GOT3 (cell line): ENCODE measurements at regions not wholly inside any gene's neighbourhood (a gene's known extent, or its start where the extent isn't known, plus 50 kb on each side); places are given as distances from the start of the nearest gene placed in this dataset.
"Not testable (repeated sequence)": the region's sequence is repeated elsewhere in the genome, so short reads cannot be mapped to it uniquely, and the experiment has no call there.

ENCODE experiments used
- DNase-seq: peaks from one replicate; lab custom pipeline; 2025; ENCODE audit warnings: mixed read lengths; lab: John Stamatoyannopoulos, UW

- no peak for DNase-seq
Measured at GRCh38 chr9:107586493-107586892, 96.9 kb upstream of the KLF4 start.

DNA sequence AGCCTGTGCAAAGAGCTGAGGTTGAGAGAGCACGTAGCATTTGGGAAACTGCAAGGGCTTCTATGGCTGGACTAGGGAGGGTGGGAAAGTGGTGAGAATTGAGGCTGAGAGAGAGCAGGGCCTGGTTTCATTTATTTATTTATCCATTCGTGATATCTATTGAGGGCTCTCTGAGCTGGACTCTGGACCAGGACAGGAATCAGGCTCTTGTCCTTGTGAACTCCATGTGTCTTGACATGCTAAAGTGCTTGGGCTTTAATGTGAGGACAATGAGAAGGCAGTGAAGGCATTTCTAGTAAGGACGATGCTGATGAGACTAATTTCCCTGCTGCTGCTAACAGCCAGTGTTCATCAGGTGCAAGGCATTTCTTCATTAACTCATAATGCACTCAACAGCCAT is 95.9 kb upstream of the KLF4 start:
- DNase-seq, result no peak

DNA sequence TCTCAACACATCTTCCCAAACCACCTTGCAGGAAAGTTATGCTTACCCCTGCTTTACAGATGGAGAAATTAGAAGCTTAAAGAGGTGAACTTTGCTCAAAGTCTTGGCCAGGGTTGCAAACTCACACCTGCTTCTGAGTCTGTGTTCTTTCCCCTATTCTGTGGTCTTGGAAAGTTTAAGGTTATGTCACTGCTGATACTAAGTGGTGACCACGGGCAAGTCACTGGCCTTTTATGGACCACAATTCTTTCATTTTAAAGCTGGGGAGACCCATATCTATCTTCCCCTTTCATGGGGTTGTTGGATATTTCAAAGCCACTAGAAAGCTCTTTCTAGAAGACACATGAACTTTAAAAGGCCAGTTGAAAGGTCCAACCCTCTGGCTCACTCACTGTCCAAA is 95.4 kb upstream of the KLF4 start:
- DNase-seq, result no peak

GRCh38 chr9:107584186-107584585 is 94.6 kb upstream of the KLF4 start:
- no peak for DNase-seq

DNA sequence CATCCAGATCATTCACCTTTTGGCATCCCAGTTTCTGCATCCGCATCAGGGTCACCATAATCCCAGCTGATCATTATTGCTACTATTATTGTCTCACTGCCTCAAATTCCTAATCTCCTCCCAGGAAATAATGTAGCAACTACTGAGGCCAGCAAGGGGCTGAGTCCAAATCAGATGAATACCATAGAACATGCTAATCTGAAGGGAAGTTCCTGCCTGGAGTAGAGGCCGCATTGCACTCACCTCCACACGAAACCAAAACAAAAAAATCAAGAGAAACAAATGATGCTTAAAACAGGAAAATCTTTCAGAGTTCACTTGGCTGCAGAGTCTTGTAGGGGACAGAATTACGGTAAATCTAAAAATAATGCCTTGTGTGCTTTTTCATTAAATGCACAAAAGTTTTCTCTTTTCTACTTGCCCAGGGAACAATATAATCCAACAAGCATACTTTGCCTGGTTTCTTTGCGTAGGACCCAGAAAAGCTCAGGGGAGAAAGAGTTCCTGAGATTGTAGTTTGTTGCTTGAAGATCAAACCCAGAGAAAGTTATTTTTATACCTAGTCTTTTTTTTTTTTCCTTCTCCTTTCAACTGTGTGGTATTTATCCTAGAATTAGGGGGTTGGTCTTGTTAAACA is 87.7 kb upstream of the KLF4 start:
- DNase-seq, result no peak

DNA sequence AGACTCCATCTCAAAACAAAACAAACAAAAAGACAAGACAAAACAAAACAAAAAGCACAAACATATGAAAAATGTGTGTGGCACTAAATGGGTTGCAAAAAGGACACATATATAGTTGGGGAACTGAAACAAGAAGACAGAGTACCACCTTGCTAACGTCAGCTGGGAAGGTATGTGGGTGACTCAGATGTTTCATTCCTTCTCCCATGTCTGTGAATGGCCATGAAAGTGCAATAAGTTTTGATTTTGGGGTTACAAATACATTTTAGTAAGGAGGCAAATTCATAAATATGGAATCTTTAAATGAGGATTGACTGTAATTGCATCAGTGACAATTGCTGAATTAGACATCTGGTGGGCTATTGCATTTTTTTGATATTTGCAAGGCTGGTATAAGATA is 81.6 kb upstream of the KLF4 start:
- no peak for DNase-seq

DNA sequence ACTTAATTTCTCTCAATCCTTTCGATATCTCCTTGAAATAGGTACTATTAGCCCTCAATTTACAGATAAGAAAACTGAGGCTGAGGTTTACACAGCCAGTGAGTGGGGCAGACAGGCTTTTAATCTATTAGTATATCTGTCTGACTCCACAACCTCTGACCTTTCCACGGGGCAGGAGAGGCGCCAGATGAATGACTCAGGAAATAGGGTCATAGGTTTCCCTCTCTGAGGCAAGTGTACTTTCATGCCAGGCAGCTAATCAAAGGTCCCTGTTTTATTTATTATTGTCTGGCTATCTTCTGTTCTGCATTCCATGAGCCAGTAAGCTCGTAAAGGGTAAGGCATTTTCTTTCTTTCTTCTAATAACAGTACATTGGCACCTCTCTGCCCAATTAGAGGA is 79.6 kb upstream of the KLF4 start:
- no peak for DNase-seq

DNA sequence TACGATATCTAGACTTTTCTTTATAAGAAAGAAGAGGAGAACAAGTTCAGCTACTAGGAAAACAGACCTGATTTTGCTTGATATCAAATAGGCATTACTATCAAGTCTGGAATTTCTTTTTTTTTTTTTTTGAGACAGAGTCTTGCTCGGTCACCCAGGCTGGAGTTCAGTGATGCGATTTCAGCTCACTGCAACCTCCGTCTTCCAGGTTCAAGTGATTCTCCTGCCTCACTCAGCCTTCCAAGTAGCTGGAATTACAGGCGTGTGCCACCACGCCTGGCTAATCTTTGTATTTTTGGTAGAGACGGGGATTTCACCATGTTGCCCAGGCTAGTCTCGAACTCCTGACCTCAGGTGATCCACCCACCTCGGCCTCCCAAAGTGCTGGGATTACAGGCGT is 78.8 kb upstream of the KLF4 start:
- DNase-seq, result not testable (repeated sequence)

DNA sequence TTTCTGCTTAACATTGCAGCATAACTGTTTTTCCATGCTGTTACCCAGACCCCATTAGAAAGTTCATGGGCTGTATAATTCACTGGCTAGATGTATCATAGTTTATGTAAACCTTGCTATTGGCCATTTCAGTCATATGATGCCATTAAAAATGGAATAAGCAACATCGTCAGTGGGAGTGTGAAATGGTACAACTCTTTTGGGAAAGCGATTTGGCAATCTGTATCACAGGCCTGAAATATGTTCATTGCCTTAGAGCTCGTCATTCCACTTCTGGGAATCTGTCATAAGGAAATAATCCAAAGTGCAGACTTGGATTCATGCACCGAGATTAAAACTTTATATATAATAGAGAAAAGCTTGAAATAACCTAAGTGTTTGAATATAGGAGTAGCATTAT is 77.9 kb upstream of the KLF4 start:
- no peak for DNase-seq

GRCh38 chr9:107566611-107567061 is 77.1 kb upstream of the KLF4 start:
- DNase-seq, result no peak

- no peak for DNase-seq
Measured at GRCh38 chr9:107562798-107563197, 73.2 kb upstream of the KLF4 start.

GRCh38 chr9:107559494-107560086 is 70.0 kb upstream of the KLF4 start:
- DNase-seq, result no peak

DNA sequence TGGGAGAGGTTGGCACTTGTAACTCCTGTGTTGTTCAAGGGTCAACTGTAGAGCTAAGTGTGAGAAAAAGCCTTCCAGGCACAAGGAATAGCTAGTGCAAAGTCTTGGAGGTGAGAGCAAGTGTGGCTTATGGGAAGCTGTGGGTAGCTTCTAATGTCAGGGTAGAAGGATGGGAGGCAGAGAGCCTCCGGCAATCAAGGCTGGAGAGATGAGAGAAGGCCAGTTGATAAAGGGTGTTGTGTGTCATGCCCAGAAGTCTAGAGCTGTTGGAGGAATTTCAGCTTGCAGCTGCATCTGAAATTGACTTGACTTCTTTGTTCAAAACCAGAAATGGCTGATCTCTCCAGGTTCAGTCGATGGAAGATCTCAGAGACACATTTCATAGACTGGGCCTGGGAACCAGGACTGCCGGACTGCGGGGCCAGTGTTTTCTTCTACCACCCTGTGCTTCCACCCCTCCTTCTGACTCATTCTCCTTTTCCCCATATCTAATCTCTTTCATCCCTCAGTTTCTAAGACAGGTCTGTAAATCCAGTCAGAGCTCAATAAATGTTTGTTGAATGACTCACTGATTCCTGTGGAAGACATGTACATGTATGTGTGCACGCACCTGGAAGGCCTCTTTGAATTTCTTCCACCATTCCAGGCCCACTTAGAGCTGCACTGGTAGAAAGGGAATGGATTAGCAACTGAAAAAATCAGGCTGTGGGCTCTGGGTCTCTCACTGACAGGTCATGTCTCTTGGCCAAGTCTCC is 67.8 kb upstream of the KLF4 start:
- DNase-seq, result no peak

- DNase-seq, result no peak
Measured at GRCh38 chr9:107554636-107555035, 65.1 kb upstream of the KLF4 start.

GRCh38 chr9:107548298-107549142 is 59.0 kb upstream of the KLF4 start:
- DNase-seq, result no peak

- no peak for DNase-seq
Measured at GRCh38 chr9:107547772-107548297, 58.3 kb upstream of the KLF4 start.

DNA sequence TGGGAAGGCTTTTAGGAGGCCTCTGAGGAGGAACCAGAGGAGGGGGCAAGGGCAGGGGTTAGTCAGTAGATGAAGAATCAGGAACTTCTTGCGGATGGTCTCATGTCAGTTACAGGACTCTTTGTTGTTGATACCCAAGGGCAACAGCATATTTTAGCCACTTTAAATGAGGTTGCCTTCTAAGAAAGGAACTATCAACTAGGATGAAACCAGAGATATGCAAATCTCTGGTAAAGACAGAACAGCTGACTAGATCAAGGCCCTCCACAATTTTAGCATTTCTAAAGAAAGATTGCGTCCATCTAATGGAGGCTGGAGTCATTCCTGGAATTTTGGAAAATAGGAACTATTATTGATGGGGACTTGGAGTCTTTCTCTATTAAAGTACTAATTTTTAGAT is 57.7 kb upstream of the KLF4 start:
- DNase-seq, result no peak

GRCh38 chr9:107546859-107547258 is 57.3 kb upstream of the KLF4 start:
- no peak for DNase-seq

DNA sequence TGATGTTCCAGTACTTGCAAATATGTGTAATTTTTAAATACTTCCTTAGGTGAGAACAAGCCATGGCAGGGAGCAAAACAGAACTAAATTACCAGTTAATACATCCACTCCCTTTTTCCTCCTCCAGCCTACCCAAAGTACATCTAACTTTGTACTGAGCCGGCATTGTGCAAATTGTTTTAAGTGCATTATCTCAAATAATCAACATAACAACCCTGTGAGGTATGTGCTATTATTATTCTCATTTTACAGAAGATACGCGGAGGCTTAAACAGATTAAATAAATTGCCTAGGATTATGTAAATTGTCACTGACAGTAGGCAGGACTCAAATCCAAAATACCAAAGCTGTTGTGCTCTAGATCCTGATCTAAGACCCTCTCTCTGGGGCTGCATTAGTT is 55.5 kb upstream of the KLF4 start:
- DNase-seq, result no peak

GRCh38 chr9:107542411-107543157 is 53.0 kb upstream of the KLF4 start:
- no peak for DNase-seq

DNA sequence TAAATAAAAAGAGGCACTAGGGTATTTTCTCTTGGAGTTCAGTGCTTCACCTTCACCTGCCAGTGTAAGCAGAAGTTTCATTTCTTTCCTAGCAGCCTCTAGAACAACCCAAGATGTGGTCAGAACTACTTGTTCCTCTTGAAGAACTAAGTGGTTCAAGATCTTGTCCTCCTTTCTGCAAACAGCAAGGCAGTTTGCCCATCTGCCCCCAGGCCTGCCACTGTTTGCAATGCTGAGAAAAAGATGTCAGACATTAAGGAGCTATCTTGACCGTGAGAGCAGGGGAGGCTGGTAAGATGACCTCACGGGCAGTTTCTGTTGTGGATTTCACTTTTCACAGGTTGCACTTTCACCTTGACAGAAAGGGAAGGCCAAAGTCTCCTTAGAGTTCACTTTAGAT is 52.0 kb upstream of the KLF4 start:
- DNase-seq, result no peak

DNA sequence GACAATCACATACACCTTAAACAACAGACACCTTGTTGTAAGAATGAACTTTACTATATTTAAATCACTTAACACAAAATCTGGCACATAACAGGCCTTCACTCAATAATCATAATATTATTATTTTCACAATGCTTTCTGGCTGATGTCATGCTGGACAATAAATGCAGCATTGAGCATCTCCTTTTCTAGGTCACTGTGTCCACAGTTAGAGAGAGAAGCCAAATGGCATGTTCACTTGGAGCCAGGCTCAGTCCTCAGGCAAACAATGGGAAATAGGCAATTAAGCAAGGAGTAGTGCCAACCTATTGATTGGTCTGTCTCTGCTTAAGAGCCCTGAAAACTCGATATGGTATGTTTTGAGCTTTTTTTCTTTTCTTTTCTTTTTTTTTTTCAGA is 50.6 kb upstream of the KLF4 start:
- no peak for DNase-seq
